HG03342 (cell line): ENCODE measurements at regions not wholly inside any gene's neighbourhood (a gene's known extent, or its start where the extent isn't known, plus 50 kb on each side); places are given as distances from the start of the nearest gene placed in this dataset.

Experiments
- ATAC-seq: cut with Tn5 transposase; IDR thresholded peaks from one replicate; pipeline ENCODE4 v1.9.1; 2021; ENCODE audit warnings: mild to moderate bottlenecking, moderate library complexity; ENCODE audit not compliant: unreplicated experiment

- no peak for ATAC-seq
These were observed 539.4 kb upstream of the GJE1 start for GRCh38 chr6:141593311-141593710.

DNA sequence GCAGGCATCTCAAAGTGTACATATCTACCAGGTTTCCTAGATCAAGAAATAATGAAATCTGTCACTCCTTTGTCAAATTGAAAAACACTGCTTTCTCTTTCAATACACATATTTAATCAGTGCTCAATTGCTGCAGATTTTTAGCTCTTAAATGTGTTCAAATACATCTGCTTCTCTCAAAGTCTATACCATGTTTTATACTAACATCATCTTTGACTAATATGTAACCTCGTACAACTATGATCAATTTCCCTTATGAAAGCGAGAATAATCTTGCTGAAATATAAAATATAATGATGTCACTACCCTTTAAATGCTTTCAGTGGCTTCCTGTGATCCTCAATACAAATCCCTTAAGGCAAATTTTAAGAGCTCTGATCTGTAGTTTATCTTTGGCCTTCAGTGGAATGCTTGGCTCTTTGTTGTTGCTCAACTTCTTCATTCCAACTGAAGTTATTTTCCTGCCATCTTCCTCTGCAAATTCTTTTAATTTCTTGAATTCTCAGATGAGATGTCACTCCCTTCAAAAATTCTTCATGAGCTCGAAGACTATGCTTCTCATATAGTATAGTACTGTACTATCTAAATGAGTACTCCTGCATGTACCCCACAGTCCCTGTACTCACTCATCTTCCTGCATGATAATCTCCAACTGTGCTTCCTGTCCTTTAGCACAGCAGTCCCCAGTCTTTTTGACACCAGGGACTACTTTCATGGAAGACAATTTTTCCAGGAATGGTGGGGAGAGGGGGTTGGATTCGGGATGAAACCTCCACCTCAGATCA, 545.1 kb upstream of the GJE1 start:
- no peak for ATAC-seq

- ATAC-seq: no peak
These were observed 551.7 kb upstream of the GJE1 start for GRCh38 chr6:141580988-141581552.

DNA sequence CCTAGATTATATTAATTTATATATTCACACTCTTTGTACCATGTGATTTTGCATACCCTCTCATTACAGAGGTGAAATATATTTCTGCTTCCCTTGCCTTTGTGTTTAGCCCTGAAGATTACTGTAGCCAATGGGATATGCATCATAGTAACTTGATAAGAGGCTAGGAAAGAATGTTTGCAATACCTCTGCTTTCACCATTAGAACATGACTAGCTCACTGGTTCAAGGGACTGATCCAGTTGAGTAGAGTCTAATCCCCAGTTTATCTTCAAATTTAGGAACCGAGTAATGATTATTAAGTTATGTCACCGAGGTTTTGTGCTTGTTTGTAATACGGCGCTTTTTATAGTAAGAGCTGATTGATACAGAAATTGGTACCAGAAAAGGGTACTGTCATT, 552.6 kb upstream of the GJE1 start:
- ATAC-seq: no peak

- ATAC-seq: no peak
These were observed 556.0 kb upstream of the GJE1 start for GRCh38 chr6:141576751-141577150.

GRCh38 chr6:141562851-141563763, 569.6 kb upstream of the GJE1 start:
- peak; percentile 94 for ATAC-seq

DNA sequence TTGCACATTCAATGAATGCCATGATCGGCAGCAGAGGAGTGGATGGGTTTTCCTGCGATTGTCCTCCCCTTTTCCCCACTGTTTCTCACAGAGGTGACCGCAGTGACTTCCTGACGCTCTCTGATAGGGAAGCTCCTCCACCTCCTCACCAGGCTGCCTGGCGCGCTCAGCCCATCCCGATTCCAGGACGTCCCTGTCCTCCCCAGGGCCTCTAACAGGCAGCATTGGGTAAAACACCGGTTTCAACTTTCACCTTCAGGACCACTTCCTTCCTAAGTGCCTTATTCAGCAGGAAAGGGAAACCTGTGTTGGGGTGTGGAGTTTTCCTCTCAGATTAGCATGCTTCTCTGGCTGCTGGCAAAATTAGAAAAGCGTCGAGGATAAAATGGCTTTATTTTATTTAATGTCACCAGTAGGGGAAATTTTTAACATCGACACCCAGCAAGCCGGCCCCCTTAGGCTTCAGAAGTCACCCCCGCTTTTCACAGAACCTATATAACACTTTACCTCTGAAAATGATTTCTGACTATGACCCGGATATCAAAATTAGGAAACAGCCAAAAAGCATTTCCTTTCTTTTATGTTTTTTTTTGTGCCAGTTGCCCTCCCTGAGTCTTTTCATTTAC, 570.4 kb upstream of the GJE1 start:
- peak; percentile 23 for ATAC-seq

DNA sequence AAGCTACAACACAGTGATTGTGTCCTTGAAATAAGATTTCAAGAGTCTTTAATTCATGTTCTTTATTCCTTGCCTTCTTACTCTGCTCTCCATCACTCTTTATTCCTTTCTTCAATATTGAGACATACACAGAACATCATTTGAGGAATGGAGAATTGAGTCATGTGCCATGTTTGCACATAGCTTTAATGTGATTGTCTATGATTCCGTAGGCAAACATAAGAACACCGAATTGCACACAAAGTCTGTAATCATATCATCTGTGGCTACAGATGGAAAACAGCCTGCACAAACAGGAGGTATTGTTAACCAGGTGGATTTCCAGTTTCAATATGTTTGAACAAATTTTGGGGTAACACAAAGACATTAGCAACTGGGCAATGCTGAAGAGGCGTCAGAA, 571.6 kb upstream of the GJE1 start:
- no peak for ATAC-seq

GRCh38 chr6:141552463-141552862, 580.3 kb upstream of the GJE1 start:
- peak; percentile 89 for ATAC-seq

- no peak for ATAC-seq
These were observed 580.7 kb upstream of the GJE1 start for GRCh38 chr6:141552031-141552430.

GRCh38 chr6:141551318-141551717, 581.4 kb upstream of the GJE1 start:
- ATAC-seq: no peak

- no peak for ATAC-seq
These were observed 582.3 kb upstream of the GJE1 start for GRCh38 chr6:141550471-141550870.

GRCh38 chr6:141548966-141549365, 583.8 kb upstream of the GJE1 start:
- no peak for ATAC-seq

- ATAC-seq: no peak
These were observed 591.0 kb upstream of the GJE1 start for GRCh38 chr6:141541581-141542324.

- no peak for ATAC-seq
These were observed 592.5 kb upstream of the GJE1 start for GRCh38 chr6:141540207-141540606.

DNA sequence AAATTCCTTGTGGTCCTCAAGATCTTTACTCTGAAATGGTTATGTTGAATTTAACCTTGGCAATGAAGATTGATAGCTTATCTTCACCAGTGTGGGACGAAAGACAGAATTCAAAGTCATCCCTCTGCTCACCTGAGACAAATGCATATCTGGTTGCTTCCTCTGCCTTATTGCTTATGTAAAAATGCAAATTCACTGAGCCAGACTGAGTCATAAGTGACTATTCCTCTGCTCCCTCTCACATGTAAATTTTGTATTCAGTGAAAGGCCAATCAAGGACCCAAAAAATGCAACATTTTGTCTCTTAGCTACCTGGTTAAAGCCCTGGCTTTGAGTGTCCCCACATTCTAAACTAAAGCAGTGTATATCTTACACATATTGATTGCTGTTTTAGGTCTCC, 593.1 kb upstream of the GJE1 start:
- no peak for ATAC-seq

DNA sequence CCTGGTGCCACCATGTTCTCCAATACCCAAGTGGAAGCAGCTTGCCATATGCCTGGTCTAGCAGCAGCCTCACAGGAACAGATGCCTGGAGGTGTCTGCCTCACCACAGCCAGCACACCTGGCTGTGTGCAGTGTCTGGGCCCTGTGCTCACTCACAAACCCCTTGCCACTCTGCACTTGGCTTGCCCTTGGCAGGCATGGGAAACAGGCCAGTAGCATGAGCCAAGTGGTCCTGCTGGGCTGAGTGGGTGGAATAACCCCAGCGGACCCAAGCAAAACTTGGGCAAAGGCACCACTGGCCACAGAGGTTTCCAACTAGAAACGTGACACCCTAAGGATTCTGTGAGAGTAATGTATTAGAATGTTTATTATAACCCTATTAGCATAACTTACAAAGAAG, 600.5 kb upstream of the GJE1 start:
- ATAC-seq: no peak

- ATAC-seq: no peak
These were observed 601.7 kb upstream of the GJE1 start for GRCh38 chr6:141531040-141531439.

GRCh38 chr6:141528596-141528995, 604.1 kb upstream of the GJE1 start:
- no peak for ATAC-seq

GRCh38 chr6:141526985-141527384, 605.7 kb upstream of the GJE1 start:
- no peak for ATAC-seq

DNA sequence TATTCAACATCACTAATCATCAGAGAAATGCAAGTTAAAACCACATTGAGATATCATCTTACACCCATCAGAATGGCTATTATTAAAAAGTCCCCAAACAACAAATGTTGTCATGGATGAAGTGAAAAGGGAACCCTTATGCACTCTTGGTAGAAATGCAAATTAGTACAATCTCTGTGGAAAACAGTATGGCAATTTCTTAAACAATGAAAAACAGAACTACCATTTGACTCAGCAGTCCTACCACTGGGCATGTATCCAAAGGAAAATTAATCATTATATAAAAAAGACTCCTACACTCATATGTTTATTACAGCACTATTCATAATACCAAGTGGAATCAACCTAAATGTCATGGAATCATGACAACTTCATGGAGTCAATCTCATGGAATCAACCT, 611.3 kb upstream of the GJE1 start:
- ATAC-seq: peak; percentile 52
